RPMI8226 (cell line): ENCODE measurements at regions not wholly inside any gene's neighbourhood (a gene's known extent, or its start where the extent isn't known, plus 50 kb on each side); places are given as distances from the start of the nearest gene placed in this dataset.
A peak's percentile ranks its signal among the peaks of the same experiment; 100 is the strongest.
"Not testable (repeated sequence)": the region's sequence is repeated elsewhere in the genome, so short reads cannot be mapped to it uniquely, and the experiment has no call there.

Experiments used
- DNase-seq: peaks from one replicate; pipeline ENCODE4 v3.0.0-alpha.2; 2015

DNA sequence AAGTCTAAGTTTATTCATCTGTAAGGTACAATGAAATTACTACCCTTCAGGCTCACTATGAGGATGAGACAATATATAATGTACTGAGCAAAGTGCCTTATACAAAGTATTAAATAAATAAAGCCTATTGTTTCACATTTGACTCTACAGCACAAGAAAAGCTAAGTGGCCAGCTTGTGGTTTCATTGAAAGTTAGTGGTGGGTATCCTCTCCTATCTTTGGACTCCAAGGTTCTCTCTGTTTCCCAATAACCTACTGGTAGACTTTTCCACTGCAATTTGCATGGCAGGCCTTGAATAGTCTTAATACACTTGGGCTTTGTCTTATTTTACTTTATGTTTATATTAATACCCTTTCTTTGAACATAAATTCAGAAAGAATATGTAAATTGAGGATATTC is 262.7 kb downstream of the DEPDC1B start:
- DNase-seq, result no peak

DNA sequence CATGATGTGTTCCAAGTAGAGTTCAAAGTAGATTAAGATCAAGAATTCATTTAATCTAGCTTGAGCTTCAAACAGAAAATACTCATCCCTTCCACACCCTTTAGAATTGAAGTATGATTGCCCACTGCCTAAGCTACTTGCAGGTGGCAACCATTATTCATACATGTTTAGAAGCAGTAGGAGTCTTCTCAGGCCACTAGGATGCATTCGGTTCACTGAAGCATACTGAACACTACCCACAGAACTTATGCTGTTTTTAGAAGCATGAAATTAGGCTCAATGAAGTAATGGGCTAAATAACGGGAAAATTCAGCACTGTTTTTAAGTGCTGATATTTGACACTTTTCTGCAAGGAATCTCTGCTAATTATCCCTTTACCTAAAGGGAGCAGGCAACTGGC is 263.4 kb downstream of the DEPDC1B start:
- DNase-seq, result no peak

GRCh38 chr5:60435808-60436207 is 264.2 kb downstream of the DEPDC1B start:
- DNase-seq, result no peak

DNA sequence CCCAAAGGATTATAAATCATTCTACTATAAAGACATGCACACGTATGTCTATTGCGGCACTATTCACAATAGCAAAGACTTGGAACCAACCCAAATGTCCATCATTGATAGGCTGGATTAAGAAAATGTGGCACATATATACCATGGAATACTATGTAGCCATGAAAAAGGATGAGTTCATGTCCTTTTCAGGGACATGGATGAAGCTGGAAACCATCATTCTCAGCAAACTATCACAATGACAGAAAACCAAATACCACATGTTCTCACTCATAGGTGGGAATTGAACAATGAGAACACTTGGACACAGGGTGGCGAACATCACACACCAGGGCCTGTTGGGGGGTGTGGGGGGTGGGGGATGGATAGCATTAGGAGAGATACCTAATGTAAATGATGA is 273.8 kb downstream of the DEPDC1B start:
- DNase-seq, result not testable (repeated sequence)

- not testable (repeated sequence) for DNase-seq
These were observed 279.2 kb downstream of the DEPDC1B start for GRCh38 chr5:60420773-60421172.

- DNase-seq, result no peak
These were observed 282.3 kb downstream of the DEPDC1B start for GRCh38 chr5:60417500-60418181.

- DNase-seq, result no peak
These were observed 284.5 kb downstream of the DEPDC1B start for GRCh38 chr5:60415443-60415842.

DNA sequence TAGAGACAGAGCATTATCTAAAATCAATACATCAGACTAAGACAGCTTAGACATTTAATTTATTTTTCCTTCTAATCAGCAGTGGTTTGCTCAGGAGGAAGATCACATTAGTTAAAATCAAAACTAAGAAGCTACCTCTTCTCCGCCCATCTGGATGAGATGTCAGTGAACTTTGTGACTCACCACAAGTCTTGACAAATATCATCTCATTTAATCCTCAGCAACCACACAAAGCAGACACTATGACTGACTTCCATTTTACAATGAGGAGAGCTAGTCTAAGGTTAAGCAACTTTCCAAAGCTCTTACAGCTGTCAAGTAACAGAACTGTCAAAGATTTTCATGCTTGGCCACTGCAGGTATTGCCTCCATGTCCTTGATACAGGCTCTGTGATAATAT is 289.5 kb downstream of the DEPDC1B start:
- DNase-seq, result no peak

GRCh38 chr5:60404171-60404570 is 295.8 kb downstream of the DEPDC1B start:
- no peak for DNase-seq

GRCh38 chr5:60403343-60404006 is 296.5 kb downstream of the DEPDC1B start:
- DNase-seq, result no peak

GRCh38 chr5:60402161-60402785 is 297.7 kb downstream of the DEPDC1B start:
- no peak for DNase-seq

DNA sequence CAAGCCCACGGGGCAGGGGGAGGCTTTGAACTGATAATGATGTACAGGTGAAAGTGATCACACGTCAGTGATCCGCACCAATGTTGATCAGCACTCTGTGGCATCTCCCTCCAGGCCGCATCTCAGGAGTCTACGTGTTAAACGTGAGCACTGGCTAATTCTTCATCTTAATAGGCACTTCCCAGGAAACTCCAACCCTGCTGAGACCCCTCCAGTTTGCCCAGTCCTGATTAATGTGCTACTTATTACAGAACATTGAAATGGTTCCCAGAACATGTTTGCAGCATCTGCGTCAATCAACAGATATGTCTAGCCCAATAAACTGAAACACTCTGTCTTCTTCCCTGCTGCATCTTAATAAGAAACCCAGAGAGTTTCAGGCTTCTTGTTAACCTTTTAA is 298.4 kb downstream of the DEPDC1B start:
- no peak for DNase-seq

GRCh38 chr5:60399507-60399906 is 300.5 kb downstream of the DEPDC1B start:
- DNase-seq, result no peak

DNA sequence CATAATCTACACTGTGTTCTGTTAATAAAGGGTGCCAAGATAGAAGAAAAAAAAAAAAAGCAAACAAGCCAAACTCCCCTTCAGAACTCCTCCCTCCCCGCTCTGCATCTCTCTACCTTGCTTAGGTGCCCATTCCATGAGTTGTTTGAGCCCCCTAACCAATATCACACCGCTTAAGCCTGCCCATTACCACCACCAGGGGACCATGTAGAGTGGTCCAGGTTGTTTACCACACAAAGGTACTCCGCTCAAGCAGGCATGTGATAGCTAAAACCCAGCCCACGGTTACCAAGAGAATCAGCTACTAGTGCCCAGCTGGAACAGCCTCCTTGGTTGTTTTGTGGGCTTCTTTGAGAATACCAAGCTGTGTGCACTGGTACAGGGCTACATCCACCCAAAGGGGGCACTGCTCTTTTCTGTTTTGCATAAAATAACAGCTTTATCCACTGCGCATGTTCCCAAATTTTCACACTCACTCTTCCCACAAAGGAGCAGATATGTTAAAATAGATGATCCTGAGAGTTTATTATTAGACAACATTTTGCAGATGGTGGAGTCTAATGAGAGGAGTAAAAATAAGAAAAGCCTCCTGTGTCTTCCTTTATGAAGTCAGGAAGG is 304.1 kb downstream of the DEPDC1B start:
- DNase-seq, result no peak

DNA sequence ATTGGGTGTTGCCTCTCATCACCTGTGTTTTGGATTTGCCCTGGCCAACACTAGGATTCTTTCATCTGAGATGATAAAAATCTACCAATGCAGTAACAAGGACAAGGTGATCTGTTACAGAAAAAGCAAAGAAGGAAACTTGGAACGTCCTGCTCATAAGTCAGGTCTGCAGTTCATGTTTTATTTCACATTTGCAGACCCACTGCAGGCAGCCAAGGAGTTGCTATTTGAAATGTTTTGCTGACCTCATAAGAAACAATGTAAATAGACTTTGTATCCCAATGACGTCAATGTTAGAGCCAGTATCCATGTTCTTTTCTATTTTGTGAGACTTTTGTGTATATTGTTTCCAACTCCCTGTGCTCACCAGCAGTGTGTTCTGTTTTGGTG is 312.9 kb downstream of the DEPDC1B start:
- no peak for DNase-seq

- DNase-seq, result no peak
These were observed 313.4 kb downstream of the DEPDC1B start for GRCh38 chr5:60386436-60387050.

- peak; percentile 34 for DNase-seq
These were observed 317.2 kb downstream of the DEPDC1B start for GRCh38 chr5:60382716-60383115.

DNA sequence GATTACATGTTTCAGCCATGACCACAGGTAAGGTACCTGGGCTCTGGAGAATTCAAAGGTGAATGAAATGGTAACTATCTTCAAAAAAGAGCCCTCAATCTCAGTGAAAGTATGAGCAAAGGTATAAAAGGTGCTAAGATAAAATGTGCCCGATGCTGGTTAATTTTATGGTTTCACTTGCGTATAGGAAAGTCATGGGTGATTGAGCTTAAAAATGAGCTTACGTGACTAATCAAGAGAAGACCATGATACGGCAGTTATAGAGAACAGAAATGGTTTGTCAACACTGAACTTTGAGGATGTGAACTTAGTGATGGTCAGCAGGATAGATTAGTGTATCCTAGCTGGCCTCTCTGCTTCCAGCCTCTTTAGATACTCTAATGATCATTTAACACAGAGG is 320.1 kb downstream of the DEPDC1B start:
- no peak for DNase-seq

DNA sequence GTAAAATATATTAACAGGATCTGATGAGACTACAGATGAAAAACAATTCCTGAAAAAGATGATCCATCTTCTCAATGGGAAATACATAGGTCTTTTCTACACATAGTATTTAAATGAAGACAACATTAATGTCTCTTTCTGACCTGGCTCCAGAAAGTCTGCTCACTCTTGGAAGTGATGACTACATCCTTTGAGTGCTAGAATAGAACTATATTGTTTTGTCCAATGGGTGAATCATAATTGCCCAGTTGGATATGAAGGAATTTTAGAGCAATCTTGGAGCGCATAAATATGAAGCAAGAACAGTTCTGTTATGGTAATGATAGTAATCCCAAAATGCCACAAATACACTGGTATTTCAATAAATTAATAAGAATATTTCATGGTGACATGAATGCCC is 322.1 kb downstream of the DEPDC1B start:
- DNase-seq, result no peak

DNA sequence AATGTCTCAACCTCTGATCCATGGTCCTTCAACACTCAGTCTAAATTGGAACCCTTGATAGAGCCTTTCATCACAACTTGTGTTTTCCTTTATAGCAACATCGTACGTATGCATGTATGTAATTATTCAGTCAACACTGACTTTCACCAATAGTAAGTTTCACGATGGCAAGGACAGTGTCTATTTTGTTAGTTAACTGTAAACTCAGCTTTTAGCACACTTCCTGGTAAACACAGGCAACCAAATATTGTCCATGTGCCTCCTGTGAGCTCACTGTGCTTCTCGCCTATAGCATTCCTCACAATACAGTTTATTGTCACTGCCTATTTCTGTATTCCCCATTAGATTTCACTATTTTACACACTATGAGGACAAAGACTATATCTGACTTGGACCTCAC is 323.1 kb downstream of the DEPDC1B start:
- no peak for DNase-seq

DNA sequence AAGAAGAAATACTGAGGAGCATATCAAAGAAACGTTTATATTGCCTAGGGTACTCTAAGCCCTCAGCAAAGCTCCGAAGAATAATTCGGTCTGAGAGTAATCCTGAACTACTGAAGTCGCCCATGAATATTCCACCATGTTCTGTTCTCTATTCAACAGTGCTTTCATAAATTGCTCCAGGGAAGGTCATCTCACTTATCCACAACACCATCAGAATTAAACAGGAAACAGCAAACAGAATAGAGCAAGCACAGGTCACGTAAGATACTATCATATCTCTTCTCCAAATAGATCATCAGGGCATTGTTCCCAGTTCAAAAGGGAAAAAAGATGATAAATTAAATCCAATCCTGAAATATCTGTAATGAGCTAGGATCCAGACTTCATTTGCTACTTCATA is 325.6 kb downstream of the DEPDC1B start:
- no peak for DNase-seq

DNA sequence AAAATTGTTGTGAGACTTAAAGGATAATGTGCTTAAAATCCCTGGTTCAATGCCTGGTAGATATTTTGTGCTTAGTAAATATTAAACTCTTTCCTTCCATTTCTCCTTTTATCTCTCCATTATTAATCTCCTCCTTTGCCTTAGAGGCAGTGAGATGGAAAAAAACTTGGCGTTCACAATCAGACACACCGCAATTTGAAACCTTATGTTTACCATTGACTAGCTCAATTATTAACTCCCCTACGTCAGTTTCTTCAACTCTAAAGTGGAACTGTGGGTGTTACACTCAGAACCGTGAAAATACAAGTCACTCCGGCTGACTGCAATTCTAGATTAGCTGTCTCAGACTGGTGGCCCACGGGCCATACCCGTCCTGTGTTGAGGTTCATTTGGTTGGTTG is 327.2 kb downstream of the DEPDC1B start:
- DNase-seq, result no peak

- no peak for DNase-seq
These were observed 328.9 kb downstream of the DEPDC1B start for GRCh38 chr5:60371065-60371464.

DNA sequence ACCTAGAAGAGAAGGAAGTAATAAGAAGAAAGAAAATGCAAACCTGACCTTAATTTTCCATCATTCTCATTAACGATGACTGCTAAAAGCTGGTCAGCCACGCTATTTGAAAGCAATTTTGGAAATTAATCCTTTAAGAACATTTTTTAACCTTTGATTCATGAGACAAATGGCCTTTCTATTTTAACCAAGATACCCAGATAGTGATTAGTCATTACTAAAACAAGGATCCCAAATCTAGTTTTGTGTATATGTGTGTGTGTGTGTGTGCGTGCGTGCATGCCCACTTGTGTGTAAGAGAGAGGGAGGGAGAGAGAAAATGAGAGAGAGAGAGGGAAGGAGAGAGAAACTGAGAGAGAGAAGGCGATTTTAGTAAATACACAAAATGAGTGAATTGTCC is 329.5 kb downstream of the DEPDC1B start:
- DNase-seq, result no peak
